Karpas-422 (cell line): ENCODE measurements at regions not wholly inside any gene's neighbourhood (a gene's known extent, or its start where the extent isn't known, plus 50 kb on each side); places are given as distances from the start of the nearest gene placed in this dataset.
"Not testable (repeated sequence)": the region's sequence is repeated elsewhere in the genome, so short reads cannot be mapped to it uniquely, and the experiment has no call there.

Experiments used
- DNase-seq: peaks from one replicate; pipeline ENCODE4 v3.0.0-alpha.2; 2015
- H2AFZ ChIP-seq: fragments of 200-600 bp; sonication (generic); 2 replicates; pipeline ENCODE4 v1.6.1; 2014; ENCODE audit warnings: antibody characterized with exemption, low read length, mixed read lengths
- H3K27ac ChIP-seq: fragments of 200-600 bp; sonication (generic); 2 replicates; pipeline ENCODE4 v1.5.1; 2014; ENCODE audit warnings: mild to moderate bottlenecking, low read length, moderate library complexity
- H3K27me3 ChIP-seq: fragments of 200-600 bp; sonication (generic); 2 replicates; pipeline ENCODE4 v1.6.1; 2014; ENCODE audit warnings: low read length, mixed read lengths
- H3K36me3 ChIP-seq: fragments of 200-600 bp; sonication (generic); 2 replicates; pipeline ENCODE4 v1.6.1; 2014; ENCODE audit warnings: low read length, mixed read lengths; ENCODE audit not compliant: insufficient read depth
- H3K4me1 ChIP-seq: fragments of 200-600 bp; sonication (generic); 2 replicates; pipeline ENCODE4 v1.6.1; 2014; ENCODE audit warnings: mild to moderate bottlenecking, low read length, mixed read lengths
- H3K4me2 ChIP-seq: fragments of 200-600 bp; sonication (generic); 2 replicates; pipeline ENCODE4 v1.6.1; 2014; ENCODE audit warnings: low read length, low read depth, mild to moderate bottlenecking; ENCODE audit not compliant: poor library complexity, severe bottlenecking
- H3K4me3 ChIP-seq: fragments of 200-600 bp; sonication (generic); 2 replicates; pipeline ENCODE4 v1.5.1; 2014; ENCODE audit warnings: mild to moderate bottlenecking, antibody characterized with exemption, low read length, mixed read lengths
- H3K79me2 ChIP-seq: fragments of 200-600 bp; sonication (generic); 2 replicates; pipeline ENCODE4 v1.6.1; 2014; ENCODE audit warnings: mild to moderate bottlenecking, low read length, mixed read lengths
- H3K9ac ChIP-seq: fragments of 200-600 bp; sonication (generic); 2 replicates; pipeline ENCODE4 v1.6.0; 2014; ENCODE audit warnings: low read length
- H3K9me2 ChIP-seq: fragments of 200-600 bp; sonication (generic), shearing (Covaris generic); replicated peaks from 2 replicates; pipeline ENCODE4 v1.6.0; 2014; ENCODE audit warnings: mild to moderate bottlenecking, low read length, moderate library complexity; ENCODE audit not compliant: insufficient read depth
- H3K9me3 ChIP-seq: fragments of 300-700, 200-600 bp; sonication (generic); 2 replicates; pipeline ENCODE4 v1.6.1; 2014; ENCODE audit warnings: low read length, mixed read lengths
- H4K20me1 ChIP-seq: fragments of 200-600 bp; sonication (generic); 2 replicates; pipeline ENCODE4 v1.6.1; 2014; ENCODE audit warnings: mild to moderate bottlenecking, antibody characterized with exemption, low read length, low read depth; ENCODE audit not compliant: insufficient read depth

DNA sequence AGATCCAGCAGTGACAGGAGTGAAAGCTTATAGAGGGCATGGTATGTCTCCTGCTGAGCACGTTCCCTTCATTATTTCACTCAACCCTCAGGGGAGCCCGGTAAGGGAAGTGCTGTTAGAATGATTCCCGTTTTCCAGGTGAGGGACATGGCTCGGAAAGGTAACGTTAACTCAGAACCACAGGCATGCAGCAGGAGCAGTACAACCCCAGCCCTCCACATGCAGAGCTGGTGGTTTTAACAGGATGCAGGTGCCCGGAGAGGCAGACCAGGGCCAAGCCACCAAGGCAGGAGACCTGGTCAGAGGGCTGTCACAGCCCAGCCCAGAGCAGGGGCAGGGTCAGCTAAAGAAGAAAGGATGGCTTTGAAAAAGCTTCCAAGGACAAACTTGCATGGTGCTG lies 268.5 kb downstream of the SH3BP4 start:
- H3K4me2 ChIP-seq = no peak overlapping the region
- H4K20me1 ChIP-seq = no peaks in the 10 kb centered on the region
- no peaks in the 10 kb centered on the region for H3K79me2 ChIP-seq
- H3K4me1 ChIP-seq = no peaks in the 10 kb centered on the region
- no peaks in the 10 kb centered on the region for H3K36me3 ChIP-seq
- no peak for DNase-seq
- H3K27ac ChIP-seq = no peak overlapping the region
- H3K4me3 ChIP-seq = no peak overlapping the region
- no peaks in the 10 kb centered on the region for H3K27me3 ChIP-seq
- H2AFZ ChIP-seq = no peak overlapping the region
- H3K9me3 ChIP-seq = no peaks in the 10 kb centered on the region
- no peaks in the 10 kb centered on the region for H3K9me2 ChIP-seq
- H3K9ac ChIP-seq = no peak overlapping the region

DNA sequence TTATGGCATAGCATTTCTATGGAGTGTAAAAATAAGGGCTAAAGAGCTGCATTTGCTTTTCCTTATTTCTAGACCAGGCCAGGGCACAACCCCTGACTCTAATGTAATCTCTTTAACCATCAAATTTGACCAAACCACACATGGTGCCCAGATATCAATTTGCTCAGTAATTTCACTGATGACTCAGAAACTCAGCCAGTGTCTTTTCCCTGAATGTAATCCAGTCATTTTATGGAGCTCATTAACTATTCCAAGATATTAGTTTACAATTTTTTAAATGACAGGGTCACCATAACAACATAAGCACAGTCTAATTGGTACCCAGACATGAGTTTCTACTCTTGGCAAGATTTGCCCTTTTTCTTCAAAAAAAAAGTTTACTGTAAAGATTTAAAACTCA lies 270.8 kb upstream of the AGAP1 start:
- Histone ChIP-seq H3K36me3 (no peaks in the 10 kb centered on the region), H3K79me2 (no peaks in the 10 kb centered on the region), H2AFZ (no peak overlapping the region), H3K9me3 (no peaks in the 10 kb centered on the region), H3K4me2 (no peak overlapping the region), H3K9ac (no peak overlapping the region), H3K27ac (no peak overlapping the region), H3K27me3 (no peaks in the 10 kb centered on the region), H3K9me2 (no peaks in the 10 kb centered on the region), H3K4me1 (no peaks in the 10 kb centered on the region), H3K4me3 (no peak overlapping the region), H4K20me1 (no peaks in the 10 kb centered on the region)
- DNase-seq = no peak

DNA sequence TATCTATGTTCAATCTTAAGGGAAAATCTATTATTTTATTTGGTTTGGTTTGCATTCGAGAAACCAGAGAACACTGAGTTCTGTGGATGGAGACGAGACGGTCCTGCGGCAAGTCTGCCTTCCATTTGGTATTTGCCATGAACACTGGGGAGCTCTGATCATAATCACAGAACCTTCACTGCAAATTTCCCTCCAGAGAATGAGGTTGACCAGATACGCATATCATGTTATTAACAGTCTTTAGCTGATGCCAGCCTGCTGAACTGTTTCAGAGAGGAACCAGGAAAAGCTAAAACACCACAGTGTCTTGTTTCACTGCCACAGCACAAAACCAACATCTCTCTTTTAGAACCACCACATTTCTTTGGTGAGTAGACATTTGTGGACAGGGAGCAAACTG lies 269.4 kb upstream of the AGAP1 start:
- H3K9ac ChIP-seq = no peak overlapping the region
- no peaks in the 10 kb centered on the region for H3K79me2 ChIP-seq
- no peaks in the 10 kb centered on the region for H4K20me1 ChIP-seq
- no peak overlapping the region for H2AFZ ChIP-seq
- no peaks in the 10 kb centered on the region for H3K36me3 ChIP-seq
- no peaks in the 10 kb centered on the region for H3K27me3 ChIP-seq
- no peak overlapping the region for H3K4me3 ChIP-seq
- H3K9me2 ChIP-seq = no peaks in the 10 kb centered on the region
- H3K4me2 ChIP-seq = no peak overlapping the region
- no peaks in the 10 kb centered on the region for H3K4me1 ChIP-seq
- DNase-seq = no peak
- no peak overlapping the region for H3K27ac ChIP-seq
- no peaks in the 10 kb centered on the region for H3K9me3 ChIP-seq

DNA sequence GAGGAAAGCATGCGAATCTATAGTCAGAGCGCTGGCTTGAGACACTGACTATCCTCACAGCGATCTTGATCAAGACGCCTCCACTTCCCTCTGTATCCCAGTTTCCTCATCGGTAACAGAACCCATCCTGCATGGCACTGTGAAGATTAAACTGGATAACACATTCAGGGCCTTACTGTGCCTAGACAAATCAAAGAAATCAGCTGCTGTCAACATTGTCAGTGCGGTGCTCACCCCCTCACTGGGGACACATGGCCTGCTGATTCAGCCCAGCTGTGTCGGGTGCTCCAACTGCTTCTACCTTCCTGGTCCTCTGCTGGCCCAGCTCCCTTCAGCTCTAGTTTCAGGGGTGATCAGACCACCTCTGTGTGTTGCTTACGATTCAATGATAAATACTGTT lies 268.6 kb upstream of the AGAP1 start:
- Histone ChIP-seq H3K4me2 (no peak overlapping the region), H2AFZ (no peak overlapping the region)

DNA sequence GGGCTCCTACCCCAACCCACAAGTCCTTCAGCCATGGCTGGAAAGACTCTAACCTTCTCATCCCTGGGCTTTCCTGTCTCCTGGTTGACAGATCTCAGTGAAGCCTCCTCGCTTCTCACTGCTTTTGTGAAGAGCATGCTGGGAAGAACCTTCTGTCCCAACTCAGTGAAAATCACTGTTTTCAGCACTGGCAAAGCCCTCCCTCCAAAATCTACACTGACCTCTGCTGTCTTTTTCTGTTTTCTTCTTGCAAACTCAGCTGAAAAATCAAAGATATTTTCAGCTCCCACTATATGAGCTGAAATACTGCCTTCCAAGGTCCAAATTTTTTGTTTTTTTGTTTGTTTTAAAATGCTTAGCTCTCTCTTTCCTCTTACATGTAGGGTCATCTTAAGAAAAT lies 266.3 kb upstream of the AGAP1 start:
- Histone ChIP-seq H3K9ac (no peak overlapping the region), H3K4me1 (no peaks in the 10 kb centered on the region)
- DNase-seq = no peak

More for the DNA sequence above, 268.6 kb upstream of the AGAP1 start:
- Histone ChIP-seq H3K4me1 (no peaks in the 10 kb centered on the region), H3K9ac (no peak overlapping the region), H3K9me3 (no peaks in the 10 kb centered on the region), H3K4me3 (no peak overlapping the region), H3K9me2 (no peaks in the 10 kb centered on the region), H3K36me3 (no peaks in the 10 kb centered on the region), H3K79me2 (no peaks in the 10 kb centered on the region), H3K27me3 (no peaks in the 10 kb centered on the region), H4K20me1 (no peaks in the 10 kb centered on the region), H3K27ac (no peak overlapping the region)
- no peak for DNase-seq

DNA sequence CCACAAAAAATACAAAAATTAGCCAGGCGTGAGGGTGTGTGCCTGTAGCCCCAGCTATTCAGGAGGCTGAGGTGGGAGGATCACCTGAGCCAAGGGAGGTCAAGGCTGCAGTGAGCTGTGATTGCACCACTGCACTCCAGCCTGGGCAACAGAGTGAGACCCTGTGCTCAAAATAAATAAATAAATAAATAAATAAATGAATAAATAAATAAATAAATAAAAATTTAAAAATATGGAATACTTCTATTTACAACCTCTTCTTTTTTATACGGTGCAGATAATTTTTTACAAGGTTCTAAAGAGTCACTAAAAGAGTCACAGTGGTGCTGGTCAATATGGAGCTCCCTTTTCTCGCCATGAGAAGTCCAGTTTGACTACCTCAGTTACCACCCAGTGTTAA lies 265.4 kb upstream of the AGAP1 start:
- not testable (repeated sequence) for H3K4me2 ChIP-seq, H3K36me3 ChIP-seq, H3K9me2 ChIP-seq, H4K20me1 ChIP-seq, H3K27me3 ChIP-seq, H3K9ac ChIP-seq, H3K79me2 ChIP-seq, H3K9me3 ChIP-seq, H3K4me1 ChIP-seq, H3K4me3 ChIP-seq, H3K27ac ChIP-seq, DNase-seq, H2AFZ ChIP-seq

More for the DNA sequence above, 266.3 kb upstream of the AGAP1 start:
- Histone ChIP-seq H4K20me1 (no peaks in the 10 kb centered on the region), H3K4me3 (no peak overlapping the region), H3K9me3 (no peaks in the 10 kb centered on the region), H2AFZ (no peak overlapping the region), H3K27me3 (no peaks in the 10 kb centered on the region), H3K36me3 (no peaks in the 10 kb centered on the region), H3K79me2 (no peaks in the 10 kb centered on the region), H3K27ac (no peak overlapping the region), H3K9me2 (no peaks in the 10 kb centered on the region), H3K4me2 (no peak overlapping the region)

DNA sequence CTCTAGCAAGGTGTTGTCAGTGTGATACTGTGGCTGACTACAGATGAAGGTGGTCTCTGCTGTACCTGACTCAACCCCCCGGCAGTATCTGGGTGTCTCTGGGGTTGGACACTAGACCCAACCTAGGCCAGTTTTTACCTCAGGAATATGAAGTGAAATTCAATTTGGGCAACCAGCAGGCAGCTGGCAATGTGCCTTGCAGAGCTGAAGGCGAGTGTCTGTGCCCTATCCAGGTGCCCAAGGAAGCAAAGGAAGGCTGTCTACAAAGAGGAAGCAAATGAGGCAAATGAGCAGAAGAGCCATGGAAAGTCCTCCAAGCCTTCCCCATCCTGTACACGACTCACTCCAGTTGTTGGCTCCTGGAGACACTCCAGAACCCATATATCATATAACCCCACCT lies 264.6 kb upstream of the AGAP1 start:
- no peaks in the 10 kb centered on the region for H4K20me1 ChIP-seq
- no peaks in the 10 kb centered on the region for H3K79me2 ChIP-seq
- no peak overlapping the region for H2AFZ ChIP-seq
- no peak overlapping the region for H3K4me3 ChIP-seq
- H3K9me2 ChIP-seq = no peaks in the 10 kb centered on the region
- no peak overlapping the region for H3K9ac ChIP-seq
- no peaks in the 10 kb centered on the region for H3K4me1 ChIP-seq
- H3K9me3 ChIP-seq = no peaks in the 10 kb centered on the region
- H3K27me3 ChIP-seq = no peaks in the 10 kb centered on the region
- no peak overlapping the region for H3K27ac ChIP-seq
- H3K36me3 ChIP-seq = no peaks in the 10 kb centered on the region
- no peak overlapping the region for H3K4me2 ChIP-seq
- no peak for DNase-seq

DNA sequence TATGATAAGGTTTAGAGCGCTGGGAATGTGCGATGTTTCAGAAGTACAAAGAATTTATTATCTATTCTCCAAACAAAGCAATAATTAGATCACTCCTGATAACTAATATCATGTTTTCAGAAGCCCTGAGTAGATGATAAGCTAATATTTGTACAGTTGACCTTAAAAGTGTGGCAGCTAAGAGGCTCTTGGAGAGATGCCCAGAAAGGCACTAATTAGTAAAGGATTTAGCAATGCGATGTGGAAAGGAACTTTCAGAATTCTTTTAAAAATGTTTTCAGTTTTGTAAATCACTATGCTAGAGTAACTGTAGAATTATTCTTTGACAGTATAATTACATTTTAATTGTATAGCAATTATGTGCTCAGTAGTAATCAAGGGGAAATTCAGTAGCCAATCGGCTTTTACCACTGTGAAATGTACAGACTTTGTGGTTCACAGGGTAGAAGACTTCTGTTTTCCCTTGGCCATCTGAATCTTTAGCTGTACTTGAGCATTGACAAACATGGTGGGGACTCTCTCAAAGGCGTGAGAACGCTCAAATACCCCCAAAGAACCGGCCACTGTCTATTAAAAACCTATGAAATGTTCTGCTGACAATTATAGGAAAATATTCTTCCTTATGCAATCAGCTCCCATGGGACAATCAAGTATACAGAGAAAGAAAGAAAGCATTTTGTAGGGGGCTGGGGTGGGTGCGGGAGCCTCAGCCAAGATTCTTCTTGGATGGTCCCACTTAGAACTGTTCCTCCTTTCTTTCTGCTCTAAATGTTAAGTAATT lies 262.8 kb upstream of the AGAP1 start:
- Histone ChIP-seq H2AFZ (no peak overlapping the region), H3K9ac (no peak overlapping the region), H3K9me2 (no peaks in the 10 kb centered on the region), H3K4me1 (no peaks in the 10 kb centered on the region), H3K4me2 (no peak overlapping the region), H3K27me3 (no peaks in the 10 kb centered on the region), H3K4me3 (no peak overlapping the region), H4K20me1 (no peaks in the 10 kb centered on the region), H3K36me3 (no peaks in the 10 kb centered on the region), H3K79me2 (no peaks in the 10 kb centered on the region), H3K27ac (no peak overlapping the region), H3K9me3 (no peaks in the 10 kb centered on the region)
- no peak for DNase-seq
